Suprapubic skin (tissue), 4 donors: ENCODE measurements at regions not wholly inside any gene's neighbourhood (a gene's known extent, or its start where the extent isn't known, plus 50 kb on each side); places are given as distances from the start of the nearest gene placed in this dataset.

Source experiments
- CTCF ChIP-seq, 2 donors: fragments of 200-600 bp in 1 of 2; fragments of 450-650 bp in 1 of 2; sonication (generic) in 1 of 2; IDR thresholded peaks; one replicate each; pipeline ENCODE4 v1.5.1; 2016 to 2019; ENCODE audit warnings: antibody characterized with exemption in 2 of 2, mild to moderate bottlenecking in 1 of 2, moderate library complexity in 1 of 2
- POLR2A ChIP-seq, 2 donors: fragments of 450-650 bp; IDR thresholded peaks; one replicate each; pipeline ENCODE4 v1.6.1; 2017; ENCODE audit warnings: antibody characterized with exemption in 2 of 2, mild to moderate bottlenecking in 2 of 2, moderate library complexity in 2 of 2
- POLR2AphosphoS5 ChIP-seq, 3 donors: sonication (generic); formaldehyde crosslinking; IDR thresholded peaks; one replicate each; pipeline ENCODE4 v1.6.1; 2017; ENCODE audit warnings: antibody characterized with exemption in 3 of 3

DNA sequence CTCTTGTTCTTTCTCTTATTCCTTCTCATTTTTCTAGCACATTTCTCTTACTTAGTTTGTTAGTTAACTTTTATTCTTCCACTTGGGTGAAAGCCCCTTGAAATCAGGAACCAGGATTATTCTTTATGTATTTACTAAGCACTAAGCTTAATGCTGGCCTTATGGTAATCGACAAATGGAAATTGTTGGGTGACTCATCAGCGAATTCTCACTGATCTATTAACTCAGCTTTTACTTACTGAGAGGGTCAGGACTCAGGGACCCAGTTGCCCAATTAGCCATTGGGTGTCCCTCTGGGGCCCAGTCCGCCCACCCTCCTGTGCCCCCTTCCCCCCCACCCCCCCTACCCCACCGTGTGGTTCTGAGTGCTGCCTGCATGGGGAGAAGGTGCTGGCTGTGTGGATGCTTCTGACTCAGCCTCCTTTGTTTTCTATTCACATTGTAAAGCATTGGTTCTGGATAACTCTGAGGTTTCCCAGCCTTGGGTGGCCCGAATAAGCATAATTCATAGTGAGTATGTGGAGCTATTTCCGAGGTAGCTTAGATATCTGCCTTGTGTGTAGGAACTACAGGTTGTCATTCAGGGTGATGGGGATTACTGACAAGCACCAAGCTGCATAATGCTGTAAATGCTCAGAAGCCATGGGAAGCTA lies 240.9 kb downstream of the FGF9 start:
- TF ChIP-seq POLR2AphosphoS5 (IDR thresholded peaks at IDR 0.05) (no peak), POLR2A (IDR thresholded peaks at IDR 0.05) (no peak), CTCF (IDR thresholded peaks at IDR 0.05) (no peak)
